RWPE1 (cell line): ENCODE measurements at regions not wholly inside any gene's neighbourhood (a gene's known extent, or its start where the extent isn't known, plus 50 kb on each side); places are given as distances from the start of the nearest gene placed in this dataset.
"Not testable (repeated sequence)": the region's sequence is repeated elsewhere in the genome, so short reads cannot be mapped to it uniquely, and the experiment has no call there.

ENCODE experiments used
- CTCF ChIA-PET: fragments of 350-600 bp; sonication (Branson Sonifier 250); formaldehyde crosslinking; extraction: SDS; loops from one replicate; lab custom pipeline; 2021; lab: Yijun Ruan, JAX
- POLR2A ChIA-PET: fragments of 400-600 bp; formaldehyde crosslinking; extraction: SDS; loops from one replicate; lab custom pipeline; 2020; ENCODE audit warnings: antibody characterized with exemption; ENCODE audit not compliant: low non-redundant PET; lab: Yijun Ruan, JAX
- DNase-seq: peaks from one replicate; pipeline ENCODE4 v3.0.0; 2012; ENCODE audit warnings: low spot score
- H3K27ac ChIP-seq: fragments of 450-650 bp; 2 replicates; pipeline ENCODE4 v1.5.1; 2017

DNA sequence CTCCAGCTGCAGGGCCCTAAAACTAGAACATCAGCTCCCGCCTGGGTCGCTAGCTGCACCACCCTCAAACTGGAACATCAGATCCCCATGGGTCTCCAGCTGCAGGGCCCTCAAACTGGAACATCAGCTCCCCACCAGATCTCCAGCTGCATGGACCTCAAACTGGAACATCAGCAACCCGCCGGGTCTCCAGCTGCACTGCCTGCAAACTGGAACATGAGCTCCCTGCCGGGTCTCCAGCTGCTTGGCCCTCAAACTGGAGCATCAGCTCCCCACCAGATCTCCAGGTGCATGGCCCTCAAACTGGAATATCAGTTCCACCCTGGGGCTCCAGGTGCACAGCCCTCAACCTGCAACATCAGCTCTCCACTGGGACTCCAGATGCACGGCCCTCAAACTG, 82.7 kb downstream of the TFRC start:
- POLR2A ChIA-PET, H3K27ac ChIP-seq: not testable (repeated sequence)
- CTCF ChIA-PET: interaction anchor here (1.9 kb wide), 1 partner anchor 149 kb away, joined by 11 read pairs; no protein-coding TSS in a partner anchor

DNA sequence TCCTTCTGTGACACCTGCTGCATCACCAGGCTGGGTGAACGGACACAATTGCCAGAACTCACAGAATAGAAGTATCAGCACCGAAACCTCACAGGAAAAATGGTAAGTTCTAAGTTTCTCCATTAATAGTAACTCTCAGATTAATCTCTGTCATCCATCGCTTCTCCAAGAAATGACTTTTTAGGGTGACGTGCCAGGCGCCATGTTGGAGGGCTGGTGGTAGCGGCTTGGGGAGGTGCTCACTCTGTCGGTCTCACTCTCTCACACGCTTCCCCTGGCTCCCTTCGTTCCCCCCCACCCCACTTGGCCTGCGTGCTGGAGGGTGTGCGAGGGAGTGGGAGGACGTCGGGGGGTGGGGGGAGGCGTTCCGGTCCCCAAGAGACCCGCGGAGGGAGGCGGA, 85.6 kb downstream of the TFRC start:
- CTCF ChIA-PET, POLR2A ChIA-PET, DNase-seq, H3K27ac ChIP-seq: not testable (repeated sequence)

More for the DNA sequence above, 82.7 kb downstream of the TFRC start:
- not testable (repeated sequence) for DNase-seq

DNA sequence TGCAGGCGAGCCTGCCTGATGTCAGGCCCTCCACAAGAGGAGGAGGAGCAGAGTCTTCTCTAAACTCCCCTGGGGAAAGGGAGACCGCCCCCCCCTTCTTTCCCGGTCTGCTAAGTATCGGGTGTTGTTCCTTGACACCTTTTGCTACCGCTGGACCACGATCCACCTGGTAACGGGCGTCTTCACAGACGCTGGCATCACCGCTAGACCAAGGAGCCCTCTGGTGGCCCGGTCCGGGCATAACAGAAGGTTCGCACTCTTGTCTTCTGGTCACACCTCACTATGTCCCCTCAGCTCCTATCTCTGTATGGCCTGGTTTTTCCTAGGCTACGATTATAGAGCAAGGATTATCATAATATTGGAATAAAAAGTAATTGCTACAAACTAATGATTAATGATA, 86.0 kb upstream of the TNK2 start:
- POLR2A ChIA-PET, DNase-seq, H3K27ac ChIP-seq, CTCF ChIA-PET: not testable (repeated sequence)

DNA sequence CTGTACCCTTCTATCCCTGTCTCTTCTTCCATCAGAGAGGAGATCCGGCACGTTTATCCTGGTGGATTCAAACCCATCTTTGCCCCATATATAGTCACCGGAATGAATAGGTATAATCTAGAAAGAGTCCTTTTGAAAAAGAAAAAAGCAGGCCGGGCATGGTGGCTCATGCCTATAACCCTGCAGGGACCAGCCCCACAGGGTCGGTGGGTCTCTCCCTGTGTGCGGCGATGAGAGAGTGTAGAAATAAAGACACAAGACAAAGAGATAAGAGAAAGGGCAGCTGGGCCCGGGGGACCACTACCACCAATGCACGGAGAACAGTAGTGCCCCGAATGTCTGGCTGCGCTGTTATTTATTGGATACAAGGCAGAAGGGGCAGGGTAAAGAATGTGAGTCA, 85.3 kb upstream of the TNK2 start:
- CTCF ChIA-PET, H3K27ac ChIP-seq, POLR2A ChIA-PET, DNase-seq: not testable (repeated sequence)

DNA sequence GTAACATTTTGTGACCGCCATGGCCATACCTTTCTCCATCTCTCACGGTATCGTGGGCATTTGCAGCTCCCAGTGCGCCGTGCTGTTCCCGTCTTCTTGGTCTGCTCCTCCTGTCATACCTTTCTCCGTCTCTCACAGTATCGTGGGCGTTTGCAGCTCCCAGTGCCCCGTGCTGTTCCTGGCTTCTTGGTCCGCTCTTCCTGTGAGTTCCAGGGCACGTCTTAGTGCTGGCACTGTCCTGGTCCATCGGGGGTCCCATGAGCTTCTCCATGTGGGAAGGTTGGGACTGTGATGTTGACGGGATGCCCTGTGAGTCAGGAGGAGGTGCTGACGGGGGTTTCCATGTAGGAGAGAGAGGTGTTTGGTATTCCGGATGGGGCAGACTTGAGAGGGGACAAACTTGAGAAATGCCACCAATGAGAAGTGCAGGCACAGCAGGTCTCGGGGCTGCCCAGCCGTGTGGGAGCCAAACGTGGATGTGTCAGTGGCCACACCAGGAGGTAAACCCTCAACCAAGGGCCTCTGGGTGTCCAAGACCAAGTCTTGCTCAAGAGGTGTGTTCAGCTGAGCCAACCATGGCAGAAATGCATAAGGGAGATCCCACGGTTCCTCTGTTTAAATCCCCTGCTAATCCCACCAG, 84.7 kb upstream of the TNK2 start:
- CTCF ChIA-PET, DNase-seq, POLR2A ChIA-PET, H3K27ac ChIP-seq: not testable (repeated sequence)

DNA sequence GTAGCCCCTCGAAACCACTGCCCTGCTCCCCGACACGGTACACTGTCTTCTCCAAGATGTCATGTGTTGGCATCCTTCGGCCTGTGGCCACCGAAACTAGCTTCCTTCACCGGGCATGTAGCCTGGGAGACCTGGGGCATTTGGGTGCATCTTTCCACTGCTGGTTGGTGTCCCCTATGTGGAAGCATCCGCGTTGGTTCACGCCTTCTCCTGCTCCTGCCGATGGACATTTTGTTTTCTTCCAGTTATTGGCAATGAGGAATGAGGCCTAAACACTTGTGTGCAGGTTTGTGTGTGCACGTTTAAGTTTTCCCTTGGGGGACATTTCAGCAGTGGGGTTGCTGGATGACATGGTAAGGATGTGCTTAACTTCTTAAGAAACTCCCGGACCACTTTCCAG, 83.6 kb upstream of the TNK2 start:
- CTCF ChIA-PET, H3K27ac ChIP-seq, POLR2A ChIA-PET, DNase-seq: not testable (repeated sequence)

DNA sequence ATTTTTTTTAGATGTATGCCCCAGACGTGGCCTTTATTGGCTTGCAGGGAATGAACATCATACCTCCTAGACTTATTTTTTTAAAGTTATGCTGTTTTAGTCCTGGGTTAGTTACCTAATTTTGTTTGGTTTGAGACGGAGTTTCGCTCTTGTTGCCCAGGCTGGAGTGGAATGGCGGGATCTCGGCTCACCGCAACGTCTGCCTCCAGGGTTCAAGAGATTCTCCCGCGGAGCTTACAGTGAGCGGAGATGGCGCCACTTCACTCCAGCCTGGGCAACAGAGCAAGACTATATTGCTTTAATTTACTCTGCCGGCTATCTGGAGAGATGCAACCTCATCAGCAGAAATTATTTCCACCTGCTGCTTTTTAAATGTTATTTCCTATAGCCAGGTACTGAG, 82.9 kb upstream of the TNK2 start:
- DNase-seq, POLR2A ChIA-PET, CTCF ChIA-PET, H3K27ac ChIP-seq: not testable (repeated sequence)

DNA sequence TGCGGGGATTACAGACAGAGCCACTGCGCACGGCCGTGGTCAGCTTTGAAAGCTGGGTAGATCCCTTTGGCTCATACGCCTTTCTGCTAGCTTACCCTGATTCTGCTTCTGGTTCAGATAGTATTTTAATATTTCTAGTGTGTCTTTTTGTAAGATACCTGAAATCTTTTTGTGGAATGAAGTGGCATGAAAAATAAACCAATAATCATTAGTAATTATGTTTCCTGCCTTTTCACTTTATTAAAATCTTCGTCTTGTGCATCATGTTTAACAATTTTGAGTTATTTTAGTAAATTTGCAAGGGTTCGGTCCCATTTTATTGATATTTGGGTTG, 82.5 kb upstream of the TNK2 start:
- DNase-seq, CTCF ChIA-PET, POLR2A ChIA-PET: not testable (repeated sequence)
- H3K27ac ChIP-seq: peak overlapping the region; percentile 52; the same call in 1 of the 2 replicates

DNA sequence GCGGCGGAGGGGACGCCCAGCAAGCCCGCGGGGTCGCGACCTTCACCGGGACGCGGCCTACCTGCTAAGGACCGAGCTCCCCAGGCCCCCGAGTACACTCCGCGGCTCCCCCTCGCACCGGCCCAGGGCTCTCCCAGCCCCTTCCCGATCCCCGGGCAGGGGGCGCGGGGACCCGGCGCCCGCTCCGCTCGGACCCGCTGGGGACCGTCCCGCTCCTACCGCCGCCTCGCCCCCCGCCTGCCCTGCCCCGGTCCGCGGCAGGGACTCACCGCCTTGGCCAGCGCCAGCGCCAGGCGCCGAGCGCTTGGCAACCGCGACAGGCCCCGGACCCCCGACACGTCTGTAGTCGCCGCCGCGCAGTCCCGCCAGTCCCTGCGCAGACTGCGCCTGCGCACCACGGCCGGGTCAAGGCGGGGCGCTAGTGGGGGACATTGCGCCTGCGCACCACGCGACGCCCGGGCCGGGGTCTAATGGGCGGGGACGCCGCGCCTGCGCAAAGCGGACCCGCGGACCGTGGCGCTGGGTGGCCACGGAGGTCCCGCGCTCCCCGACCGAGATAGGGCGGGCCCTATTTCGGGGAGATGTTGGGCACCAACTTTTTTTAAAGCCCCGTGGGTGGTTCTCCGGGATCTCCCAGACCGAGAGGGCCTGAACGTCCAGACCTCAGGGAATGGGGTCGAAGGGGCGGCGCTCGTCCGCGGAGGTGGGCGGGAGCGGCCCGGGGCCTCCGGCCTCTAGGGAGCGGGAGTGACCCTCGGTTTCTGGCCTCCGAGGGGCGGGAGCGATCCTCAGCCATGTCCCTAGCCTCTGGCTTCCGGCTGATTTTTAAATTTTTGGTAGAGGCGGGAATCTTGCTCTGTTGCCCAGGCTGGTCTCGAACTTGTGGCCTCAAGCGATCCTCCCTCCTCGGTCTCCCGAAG, 81.8 kb upstream of the TNK2 start:
- H3K27ac ChIP-seq: peak overlapping the region; percentile 52; the same call in 1 of the 2 replicates
- POLR2A ChIA-PET, DNase-seq, CTCF ChIA-PET: not testable (repeated sequence)

DNA sequence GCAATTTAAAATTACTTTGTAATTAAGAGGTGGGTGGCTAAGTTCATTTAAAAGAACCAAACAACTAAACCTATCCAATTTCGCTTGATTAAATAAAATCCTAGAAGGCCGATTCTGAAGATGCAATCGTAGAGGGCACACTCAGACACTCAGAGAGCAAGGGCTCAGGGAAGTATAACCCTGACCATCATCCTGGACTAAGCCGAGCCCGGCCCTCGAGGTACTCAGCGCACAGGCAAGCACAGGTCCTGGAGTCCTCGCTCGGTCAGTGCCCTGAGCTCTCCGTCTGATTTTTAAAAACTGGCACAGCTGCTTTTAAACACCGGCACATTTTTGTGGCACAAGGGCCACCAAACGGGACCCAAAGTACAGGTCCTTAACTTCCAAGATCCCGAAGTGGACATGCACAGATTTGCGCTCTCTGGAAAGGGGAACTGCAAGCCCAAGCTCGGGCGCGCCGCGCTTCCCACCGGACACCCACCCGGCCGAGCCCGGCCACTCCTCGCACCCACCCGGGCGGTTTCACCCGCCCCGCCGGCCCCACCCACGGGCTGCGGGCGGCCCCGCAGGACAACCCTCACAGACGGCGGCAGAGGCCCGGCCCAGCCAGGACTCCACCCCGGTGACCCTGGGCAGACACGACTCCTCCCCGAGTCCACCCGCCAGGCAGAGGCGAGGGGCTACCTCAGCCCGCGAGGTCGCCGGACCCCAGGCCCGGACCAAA, 81.0 kb upstream of the TNK2 start:
- DNase-seq: not testable (repeated sequence)

DNA sequence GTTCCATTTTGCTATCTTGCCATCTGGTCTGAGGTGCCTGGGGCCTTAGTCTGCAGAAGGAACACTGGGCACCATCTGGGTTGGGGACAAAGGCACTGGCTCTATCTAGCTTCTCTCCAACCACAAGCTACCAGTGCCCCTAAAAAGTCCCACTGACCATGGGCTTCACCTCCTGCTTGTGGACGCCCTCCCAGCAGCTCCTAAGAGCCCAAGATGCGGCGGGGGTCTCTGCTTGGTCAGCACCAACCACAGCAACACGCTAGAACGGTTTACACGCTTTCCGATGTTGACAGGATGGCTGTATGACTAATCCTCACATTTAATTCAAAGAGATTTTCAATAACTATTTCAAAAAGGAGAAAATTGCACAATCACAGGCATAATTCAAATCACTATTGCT, 80.4 kb upstream of the TNK2 start:
- CTCF ChIA-PET: not testable (repeated sequence)

More for the DNA sequence above, 81.0 kb upstream of the TNK2 start:
- CTCF ChIA-PET, POLR2A ChIA-PET, H3K27ac ChIP-seq: not testable (repeated sequence)

DNA sequence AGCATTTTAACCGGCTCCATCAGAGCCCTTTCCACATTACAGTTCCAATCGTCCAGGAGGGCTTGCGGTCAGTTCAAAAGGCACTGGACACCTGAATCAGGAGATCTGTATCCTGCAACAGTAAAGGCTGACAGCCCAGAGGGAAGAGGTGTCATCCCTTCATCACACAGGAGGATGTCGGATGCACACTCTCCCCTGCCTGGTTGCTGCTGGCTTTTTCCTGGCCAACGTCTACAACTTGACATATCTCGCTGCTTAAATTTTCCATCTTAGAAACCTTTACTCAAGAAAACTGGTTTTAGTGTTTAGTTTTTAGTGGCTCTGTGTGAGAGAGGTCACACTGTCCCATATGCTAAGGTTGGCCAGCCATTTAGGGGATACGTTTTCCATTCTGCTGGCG, 78.7 kb upstream of the TNK2 start:
- H3K27ac ChIP-seq, DNase-seq, POLR2A ChIA-PET, CTCF ChIA-PET: not testable (repeated sequence)

More for the DNA sequence above, 80.4 kb upstream of the TNK2 start:
- H3K27ac ChIP-seq, POLR2A ChIA-PET, DNase-seq: not testable (repeated sequence)

DNA sequence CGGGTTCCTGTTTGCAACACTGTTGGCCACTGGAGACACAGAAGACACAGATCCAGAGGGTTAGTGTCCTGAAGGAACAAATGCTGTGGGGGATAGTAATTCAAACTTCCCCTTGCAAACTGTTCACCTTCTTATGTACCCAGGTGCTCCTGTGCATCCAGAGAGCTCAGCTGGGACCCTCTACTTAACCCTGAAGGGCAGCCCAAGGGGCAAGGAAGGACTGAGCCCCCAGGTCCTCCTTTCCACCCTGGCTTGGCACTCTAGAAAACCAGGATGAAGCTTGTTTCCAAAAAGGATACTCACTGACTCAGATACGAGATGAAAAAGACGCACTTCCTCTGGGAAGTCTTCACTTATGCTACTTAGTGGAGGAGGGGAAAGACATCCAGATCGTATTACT, 78.2 kb upstream of the TNK2 start:
- POLR2A ChIA-PET, H3K27ac ChIP-seq, DNase-seq, CTCF ChIA-PET: not testable (repeated sequence)

DNA sequence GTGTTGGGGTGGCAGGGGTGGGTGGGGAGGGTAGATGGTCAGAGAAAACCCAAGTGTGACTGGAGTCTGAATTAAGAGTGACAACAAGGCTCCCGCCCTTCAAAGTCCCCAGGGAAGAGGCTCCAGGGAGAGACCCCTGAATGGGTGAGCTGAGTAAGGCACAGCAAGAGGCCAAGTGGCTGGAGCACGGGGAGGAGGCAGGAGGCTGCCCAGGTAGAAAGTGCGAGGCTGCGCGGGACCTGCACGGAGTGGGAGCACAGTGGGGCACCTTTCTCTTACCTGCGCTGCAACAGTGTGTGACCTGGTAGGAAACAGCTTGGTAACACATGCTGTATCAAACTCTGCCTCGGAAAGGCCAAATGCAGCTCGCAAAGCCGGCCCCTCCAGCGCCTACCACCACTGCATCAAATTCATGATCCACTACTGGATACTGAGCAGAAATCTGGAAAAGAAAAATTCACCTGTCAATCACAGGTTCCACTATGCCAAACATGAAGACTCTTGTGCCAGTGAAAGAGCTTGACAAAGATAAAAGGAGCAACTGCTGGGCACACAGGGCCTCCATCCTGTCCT, 77.1 kb upstream of the TNK2 start:
- POLR2A ChIA-PET, DNase-seq, H3K27ac ChIP-seq, CTCF ChIA-PET: not testable (repeated sequence)

DNA sequence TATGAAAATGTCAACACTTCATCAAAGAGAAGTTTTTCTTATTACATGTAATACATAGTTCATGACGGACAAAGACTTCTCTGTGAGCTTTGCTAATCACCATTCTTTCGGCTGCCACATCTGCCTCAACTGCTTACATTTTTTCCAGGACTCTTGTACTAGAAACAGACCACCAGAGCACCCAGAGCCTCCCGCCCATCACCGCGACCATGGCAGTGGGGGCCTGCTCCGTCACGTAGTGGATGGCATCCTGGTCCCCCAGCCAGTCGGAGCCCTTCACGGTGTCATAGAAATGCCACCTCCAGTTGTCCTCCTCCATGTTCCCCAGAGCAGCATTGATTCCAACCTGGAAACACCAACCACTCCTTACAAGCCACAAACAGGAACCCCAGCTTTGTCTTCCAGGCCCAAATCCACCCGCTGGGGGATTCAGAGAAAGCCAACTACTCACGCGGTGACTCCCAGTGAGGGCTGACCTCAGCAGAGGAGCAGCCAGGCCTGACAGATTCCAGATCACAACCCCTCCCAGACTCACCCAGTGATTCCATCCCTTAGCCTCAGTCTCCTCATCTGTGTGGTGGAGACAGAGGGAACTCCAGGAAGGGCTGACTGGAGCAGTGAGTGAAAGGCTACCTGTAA, 76.2 kb upstream of the TNK2 start:
- CTCF ChIA-PET: not testable (repeated sequence)

DNA sequence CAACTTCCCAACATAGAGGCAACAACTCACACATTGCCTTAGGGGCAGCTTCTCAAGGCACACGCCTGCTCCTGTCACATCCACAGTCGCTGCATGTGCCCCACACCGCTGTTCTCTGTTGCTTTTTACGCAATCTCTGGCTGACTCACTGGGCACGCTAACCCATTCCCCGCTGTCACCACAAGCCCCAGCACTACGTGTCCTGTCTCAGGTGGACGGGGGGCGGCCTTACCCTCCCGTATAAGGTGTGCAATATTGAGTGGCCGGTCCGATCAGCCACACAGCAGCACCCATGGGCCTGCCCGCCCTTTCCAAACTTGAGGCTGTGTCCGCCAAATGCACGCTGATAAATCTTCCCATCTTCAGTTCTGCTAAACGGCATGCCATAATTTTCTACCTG, 75.5 kb upstream of the TNK2 start:
- CTCF ChIA-PET, DNase-seq, H3K27ac ChIP-seq, POLR2A ChIA-PET: not testable (repeated sequence)

More for the DNA sequence above, 76.2 kb upstream of the TNK2 start:
- H3K27ac ChIP-seq, POLR2A ChIA-PET, DNase-seq: not testable (repeated sequence)
